ENCODE measurements at regions not wholly inside any gene's neighbourhood (a gene's known extent, or its start where the extent isn't known, plus 50 kb on each side); places are given as distances from the start of the nearest gene placed in this dataset.

GRCh38 chr6:104240865-104241264 lies 618.9 kb downstream of the HACE1 start:
- no peak overlapping the region for H3K4me3 ChIP-seq (ENCODE audit: low read depth, low read length)
- TF ChIP-seq, protein P1, sequence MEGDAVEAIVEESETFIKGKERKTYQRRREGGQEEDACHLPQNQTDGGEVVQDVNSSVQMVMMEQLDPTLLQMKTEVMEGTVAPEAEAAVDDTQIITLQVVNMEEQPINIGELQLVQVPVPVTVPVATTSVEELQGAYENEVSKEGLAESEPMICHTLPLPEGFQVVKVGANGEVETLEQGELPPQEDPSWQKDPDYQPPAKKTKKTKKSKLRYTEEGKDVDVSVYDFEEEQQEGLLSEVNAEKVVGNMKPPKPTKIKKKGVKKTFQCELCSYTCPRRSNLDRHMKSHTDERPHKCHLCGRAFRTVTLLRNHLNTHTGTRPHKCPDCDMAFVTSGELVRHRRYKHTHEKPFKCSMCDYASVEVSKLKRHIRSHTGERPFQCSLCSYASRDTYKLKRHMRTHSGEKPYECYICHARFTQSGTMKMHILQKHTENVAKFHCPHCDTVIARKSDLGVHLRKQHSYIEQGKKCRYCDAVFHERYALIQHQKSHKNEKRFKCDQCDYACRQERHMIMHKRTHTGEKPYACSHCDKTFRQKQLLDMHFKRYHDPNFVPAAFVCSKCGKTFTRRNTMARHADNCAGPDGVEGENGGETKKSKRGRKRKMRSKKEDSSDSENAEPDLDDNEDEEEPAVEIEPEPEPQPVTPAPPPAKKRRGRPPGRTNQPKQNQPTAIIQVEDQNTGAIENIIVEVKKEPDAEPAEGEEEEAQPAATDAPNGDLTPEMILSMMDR (IDR thresholded peaks at IDR 0.05; ENCODE audit: low read depth, low read length), result no peak

- TF ChIP-seq, protein P1 (IDR thresholded peaks at IDR 0.05; ENCODE audit: low read depth, low read length), result no peak
- H3K4me3 ChIP-seq (ENCODE audit: low read depth, low read length), result no peak overlapping the region
These were observed 619.7 kb downstream of the HACE1 start for GRCh38 chr6:104239971-104240370.

GRCh38 chr6:104229057-104229456 lies 630.7 kb downstream of the HACE1 start:
- H3K4me3 ChIP-seq (ENCODE audit: low read depth, low read length), result no peak overlapping the region
- TF ChIP-seq, protein P1 (IDR thresholded peaks at IDR 0.05; ENCODE audit: low read depth, low read length), result no peak

GRCh38 chr6:104227508-104227907 lies 632.2 kb downstream of the HACE1 start:
- TF ChIP-seq, protein P1 (IDR thresholded peaks at IDR 0.05; ENCODE audit: low read depth, low read length), result no peak

GRCh38 chr6:104226790-104227446 lies 632.8 kb downstream of the HACE1 start:
- TF ChIP-seq, protein P1 (IDR thresholded peaks at IDR 0.05; ENCODE audit: low read depth, low read length), result no peak
- no peak overlapping the region for H3K4me3 ChIP-seq (ENCODE audit: low read depth, low read length)

More at GRCh38 chr6:104227508-104227907, 632.2 kb downstream of the HACE1 start:
- no peak overlapping the region for H3K4me3 ChIP-seq (ENCODE audit: low read depth, low read length)

- no peak overlapping the region for H3K4me3 ChIP-seq (ENCODE audit: low read depth, low read length)
- TF ChIP-seq, protein P1 (IDR thresholded peaks at IDR 0.05; ENCODE audit: low read depth, low read length), result no peak
These were observed 641.6 kb downstream of the HACE1 start for GRCh38 chr6:104218116-104218515.

- TF ChIP-seq, protein P1 (IDR thresholded peaks at IDR 0.05; ENCODE audit: low read depth, low read length), result no peak
- H3K4me3 ChIP-seq (ENCODE audit: low read depth, low read length), result no peak overlapping the region
These were observed 644.8 kb downstream of the HACE1 start for GRCh38 chr6:104214901-104215300.
